HG03097 (cell line): ENCODE measurements at regions not wholly inside any gene's neighbourhood (a gene's known extent, or its start where the extent isn't known, plus 50 kb on each side); places are given as distances from the start of the nearest gene placed in this dataset.

Experiments used
- ATAC-seq: cut with Tn5 transposase; IDR thresholded peaks from one replicate; pipeline ENCODE4 v1.9.1; 2021; ENCODE audit not compliant: unreplicated experiment, low FRiP score

DNA sequence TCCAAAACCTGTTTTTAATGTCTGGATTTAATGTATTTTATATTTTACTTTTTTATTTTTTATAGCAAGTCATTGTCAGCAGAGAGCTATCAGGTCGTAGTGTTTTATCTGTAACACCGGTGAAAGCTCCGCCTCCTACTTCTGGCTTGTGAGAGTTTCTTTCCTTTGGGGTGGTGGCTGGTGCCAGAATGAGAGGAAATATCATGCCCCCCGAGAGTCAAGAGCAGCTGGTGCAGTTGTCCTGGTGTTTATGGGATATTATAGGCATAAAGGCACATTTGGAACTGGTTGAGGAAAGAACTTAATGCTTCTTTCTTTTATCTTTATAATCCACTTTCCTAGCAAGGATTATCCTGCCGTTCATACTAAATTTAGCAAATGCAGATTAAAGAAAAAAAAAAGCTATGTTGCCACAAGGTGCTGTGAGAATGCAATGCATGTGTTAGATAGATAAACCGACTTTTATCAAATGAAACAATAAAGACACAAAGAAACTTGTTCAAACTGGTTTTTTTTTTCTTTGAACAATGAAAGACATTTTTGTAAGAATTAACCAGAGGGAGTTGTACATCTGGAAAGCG lies 260.1 kb upstream of the PLSCR5 start:
- no peak for ATAC-seq

DNA sequence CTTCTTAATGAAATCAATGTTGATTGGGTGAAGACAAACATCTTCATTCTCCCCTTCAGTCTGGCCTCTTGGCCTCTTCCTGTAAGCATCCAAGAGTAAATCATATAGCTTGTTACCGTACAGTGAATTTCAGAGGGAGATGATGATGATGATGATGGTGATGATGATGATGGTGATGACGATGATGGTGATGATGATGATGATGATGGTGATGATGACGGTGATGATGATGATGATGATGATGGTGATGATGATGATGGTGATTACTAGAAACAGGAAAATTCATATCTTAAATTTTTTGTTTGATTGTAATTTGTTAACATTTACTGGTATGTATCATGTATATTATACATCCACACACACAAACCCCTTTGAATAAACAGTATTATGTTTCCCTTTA lies 256.1 kb upstream of the PLSCR5 start:
- no peak for ATAC-seq

DNA sequence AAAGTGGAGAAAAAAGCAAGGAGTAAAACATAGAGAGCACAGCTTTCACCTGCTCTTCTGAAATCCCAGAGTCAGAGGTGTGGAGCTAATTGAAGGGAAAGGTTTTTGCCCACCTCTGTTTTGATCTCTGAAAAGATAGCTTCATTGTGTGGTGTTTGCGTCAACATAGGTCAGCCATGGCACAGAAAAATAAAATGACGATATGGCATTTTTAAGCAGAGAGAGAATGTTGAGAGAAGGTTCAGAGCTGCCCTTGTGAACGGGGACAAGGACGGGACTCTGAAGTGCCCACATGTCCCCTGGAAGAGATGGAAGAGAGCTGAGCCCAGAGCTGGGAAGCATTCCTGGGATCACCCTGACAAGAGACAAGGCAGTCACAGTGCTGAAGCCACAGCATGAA lies 249.4 kb upstream of the PLSCR5 start:
- ATAC-seq, result no peak

DNA sequence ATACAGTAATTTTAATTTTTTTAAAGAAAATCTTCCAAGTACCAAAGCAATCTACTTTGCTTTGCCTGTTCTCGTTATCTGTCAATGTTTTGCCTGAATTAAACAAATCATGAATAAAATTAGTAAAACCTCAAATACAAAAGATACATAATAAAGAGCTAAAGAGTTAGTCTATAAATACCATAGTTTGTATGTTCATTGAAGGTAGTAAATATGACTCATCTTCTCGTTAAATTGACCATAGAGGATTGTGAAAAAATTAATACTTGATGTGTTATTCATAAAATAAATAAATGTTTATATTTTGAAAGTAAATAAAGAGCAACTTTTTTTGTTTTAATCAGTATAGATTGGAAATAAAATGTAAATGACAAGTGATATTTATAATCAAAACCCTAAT lies 246.5 kb upstream of the PLSCR5 start:
- no peak for ATAC-seq

DNA sequence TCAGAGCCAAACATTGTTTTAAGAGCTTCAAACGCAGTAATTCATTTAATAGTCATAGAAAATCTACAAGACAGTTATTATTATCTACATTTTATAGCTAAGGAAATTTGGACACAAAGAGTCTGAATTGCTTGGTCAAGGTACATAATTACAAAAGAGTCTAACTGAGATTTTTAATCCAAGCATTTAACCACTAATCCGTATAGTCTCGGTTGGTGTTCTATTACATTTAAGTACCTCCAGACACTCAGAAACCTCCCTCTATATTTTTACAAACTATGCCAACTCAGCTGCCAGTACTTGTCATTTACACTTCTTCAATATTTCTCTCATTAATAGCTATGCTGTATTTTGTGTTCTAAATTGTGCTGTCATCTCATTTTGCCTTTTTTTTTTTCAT lies 240.2 kb upstream of the PLSCR5 start:
- ATAC-seq, result no peak

DNA sequence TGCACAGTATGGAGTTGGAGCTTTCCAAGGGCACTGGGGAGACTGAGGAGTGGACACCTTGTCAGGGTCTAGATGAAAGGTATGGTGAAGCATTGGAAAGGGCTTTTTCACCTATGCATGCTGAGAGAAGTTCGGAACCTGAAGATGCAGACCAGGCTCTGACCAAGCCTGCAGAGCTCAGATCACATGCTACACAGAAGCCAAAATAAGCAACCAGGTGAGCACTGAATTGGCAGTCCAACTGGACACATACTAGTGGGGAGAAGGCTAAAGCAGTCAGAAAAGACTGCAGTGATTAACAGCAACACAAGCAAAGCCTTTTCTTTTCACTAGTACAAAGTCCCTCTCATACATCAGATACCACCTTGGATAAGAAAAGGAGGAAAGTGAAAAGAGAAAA lies 238.3 kb upstream of the PLSCR5 start:
- no peak for ATAC-seq

DNA sequence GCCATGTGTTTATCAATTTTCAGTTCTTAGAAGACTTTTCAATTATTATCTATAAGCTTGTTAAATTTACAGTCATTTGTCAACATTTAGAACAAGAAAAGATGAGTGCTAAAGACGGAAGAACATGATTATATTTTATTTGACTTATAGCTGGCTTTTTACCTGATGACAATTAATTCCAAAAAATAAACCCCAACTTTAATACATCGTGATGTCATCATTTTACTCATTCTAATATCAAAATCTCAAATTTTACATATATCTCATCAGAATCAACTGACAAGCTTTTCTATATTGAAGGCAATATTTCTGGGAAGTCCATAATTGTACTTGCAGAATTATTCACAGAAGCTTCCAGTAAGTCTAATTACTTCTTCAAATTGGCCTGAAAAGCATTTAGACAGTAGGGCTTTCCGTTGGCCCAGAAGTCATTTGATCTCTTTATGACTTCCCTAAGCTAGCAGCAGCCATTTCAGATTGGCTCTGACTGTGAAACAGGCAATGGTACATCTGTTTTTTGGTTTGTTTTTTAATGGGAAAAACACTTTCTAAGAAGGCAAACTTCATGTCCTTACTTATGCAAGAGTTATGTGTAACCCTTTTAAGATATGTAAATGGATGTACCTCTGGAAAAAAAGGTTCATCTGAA lies 234.7 kb upstream of the PLSCR5 start:
- no peak for ATAC-seq

DNA sequence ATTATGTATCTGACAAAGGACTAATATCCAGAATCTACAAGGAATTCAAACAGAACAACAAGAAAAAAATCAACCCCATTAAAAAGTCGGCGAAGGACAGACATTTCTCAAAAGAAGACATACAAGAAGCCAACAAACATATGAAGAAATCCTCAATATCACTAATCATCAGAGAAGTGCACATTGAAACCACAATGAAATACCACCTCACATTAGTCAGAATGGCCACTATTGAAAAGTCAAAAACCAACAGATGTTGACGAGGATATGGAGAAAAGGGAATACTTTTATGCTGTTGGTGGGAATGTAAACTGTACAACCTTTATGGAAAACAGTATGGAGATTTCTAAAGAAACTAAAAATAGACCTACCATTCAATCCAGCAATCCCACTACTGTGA lies 233.1 kb upstream of the PLSCR5 start:
- no peak for ATAC-seq

DNA sequence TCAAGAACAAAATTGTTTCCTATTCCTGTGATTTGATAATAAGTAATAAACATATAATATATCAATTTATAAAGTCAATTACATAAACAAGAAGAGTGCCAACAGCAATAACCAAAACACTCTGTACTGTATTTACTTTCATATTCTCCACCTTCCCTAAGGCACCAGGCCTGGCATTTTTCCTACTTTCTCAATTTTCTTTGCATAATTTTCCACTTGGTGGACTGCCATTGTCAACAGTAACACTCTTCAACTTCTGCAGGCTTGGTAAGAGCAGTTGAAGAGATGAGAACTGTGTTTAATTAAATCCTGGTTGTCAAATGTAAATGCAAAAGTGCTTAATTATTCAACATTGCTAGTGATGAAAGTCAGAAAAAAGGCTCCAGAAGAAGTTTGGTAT lies 229.8 kb upstream of the PLSCR5 start:
- no peak for ATAC-seq

DNA sequence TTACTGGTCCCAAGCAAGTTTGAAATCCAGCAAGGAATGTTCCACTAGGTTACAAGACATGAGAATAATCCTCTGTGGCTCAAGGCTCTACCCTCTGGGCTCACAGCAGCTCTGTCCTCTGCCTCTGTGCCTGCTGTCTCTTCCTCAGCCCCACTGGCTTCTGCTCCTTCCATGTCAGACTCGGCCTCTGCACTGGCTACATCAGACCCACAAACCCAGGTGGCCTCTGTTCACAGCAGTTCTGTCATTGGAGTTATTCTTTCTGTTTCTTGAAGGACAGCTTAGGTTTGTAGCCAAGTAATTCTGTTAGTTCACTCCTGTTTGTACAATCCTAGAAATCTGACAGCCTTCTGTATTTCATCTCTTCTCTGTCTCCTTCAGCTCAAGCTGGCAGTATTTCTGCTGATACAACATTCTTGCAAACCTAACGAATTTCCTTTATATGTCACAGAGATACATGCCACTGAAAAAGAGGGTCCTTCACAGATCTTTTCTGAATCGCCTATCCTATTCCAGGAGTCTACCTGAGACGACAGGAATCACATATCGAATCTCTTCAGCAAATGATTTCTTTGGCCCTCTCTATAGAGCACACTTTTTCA lies 227.8 kb upstream of the PLSCR5 start:
- no peak for ATAC-seq

DNA sequence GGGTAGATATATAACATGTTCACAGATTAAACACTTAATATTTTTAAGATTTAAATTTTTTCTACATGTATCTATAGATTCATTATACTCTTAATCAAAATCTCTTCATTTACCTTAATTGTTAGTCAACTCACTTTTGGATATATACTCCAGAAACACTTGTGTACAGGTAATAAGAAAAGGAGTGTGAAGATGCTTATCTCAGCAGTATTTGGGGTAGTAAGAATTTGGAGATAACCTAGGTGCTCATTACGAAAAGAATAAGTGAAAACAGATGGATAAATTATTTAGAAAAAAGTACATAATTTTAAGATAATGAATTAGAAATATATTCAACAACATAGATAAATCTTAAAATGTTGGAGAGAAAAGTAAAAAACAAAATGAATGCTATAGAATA lies 226.5 kb upstream of the PLSCR5 start:
- no peak for ATAC-seq

DNA sequence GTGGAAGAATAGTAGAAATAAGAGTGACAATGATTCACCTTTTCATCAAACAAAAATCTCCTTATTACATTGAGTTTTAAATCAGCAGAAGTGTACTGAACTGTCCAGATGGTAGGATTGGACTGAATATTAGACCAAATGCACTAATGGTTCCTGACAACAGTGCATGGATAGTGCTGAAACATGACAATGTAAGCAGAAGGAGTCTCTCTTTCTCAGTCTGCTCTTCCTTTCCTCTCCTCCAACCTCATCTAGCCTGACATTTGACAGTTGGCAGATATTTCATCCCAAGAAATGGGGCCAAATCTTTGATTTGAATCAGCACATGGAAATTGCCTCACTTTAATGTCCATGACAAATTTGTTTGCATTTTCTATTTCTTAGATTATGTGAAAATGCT lies 225.1 kb upstream of the PLSCR5 start:
- ATAC-seq, result no peak

DNA sequence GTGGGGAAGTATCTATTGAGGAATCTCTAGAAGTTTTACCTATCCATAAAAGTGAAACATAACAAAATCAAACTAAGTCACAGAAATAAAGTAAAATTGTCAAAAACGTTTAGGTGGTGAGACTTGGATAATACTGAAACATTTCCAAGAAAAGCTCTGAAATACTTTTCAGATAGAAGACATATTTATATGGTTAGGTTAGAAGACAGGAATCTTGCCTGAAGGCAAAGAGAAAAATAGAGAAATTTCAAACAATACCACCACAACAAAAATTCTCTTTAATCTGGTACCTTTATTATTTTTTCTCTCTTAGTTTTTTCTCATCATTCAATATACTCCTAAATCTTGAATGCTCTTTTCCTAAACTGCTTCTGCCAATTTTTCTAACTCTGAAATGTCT lies 222.7 kb upstream of the PLSCR5 start:
- ATAC-seq, result no peak

DNA sequence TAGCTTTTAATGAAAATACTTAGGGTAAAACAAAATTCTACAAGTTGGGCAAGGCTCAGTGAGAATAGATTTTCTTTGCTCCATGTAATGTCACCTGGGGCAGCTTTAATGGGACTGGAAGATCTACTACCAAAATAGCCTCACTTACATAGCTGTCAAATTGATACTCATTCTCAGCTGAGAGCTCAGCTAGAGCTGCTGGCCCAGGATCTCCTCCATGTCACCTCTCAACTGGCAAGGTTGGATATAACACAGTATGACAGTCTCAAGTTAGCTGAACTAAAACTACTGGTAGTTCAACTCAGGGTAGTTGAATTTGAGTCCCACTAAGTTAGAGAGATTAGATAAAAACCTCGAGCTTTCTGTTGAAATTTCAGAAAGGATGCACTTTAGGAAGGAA lies 218.5 kb upstream of the PLSCR5 start:
- ATAC-seq, result no peak

DNA sequence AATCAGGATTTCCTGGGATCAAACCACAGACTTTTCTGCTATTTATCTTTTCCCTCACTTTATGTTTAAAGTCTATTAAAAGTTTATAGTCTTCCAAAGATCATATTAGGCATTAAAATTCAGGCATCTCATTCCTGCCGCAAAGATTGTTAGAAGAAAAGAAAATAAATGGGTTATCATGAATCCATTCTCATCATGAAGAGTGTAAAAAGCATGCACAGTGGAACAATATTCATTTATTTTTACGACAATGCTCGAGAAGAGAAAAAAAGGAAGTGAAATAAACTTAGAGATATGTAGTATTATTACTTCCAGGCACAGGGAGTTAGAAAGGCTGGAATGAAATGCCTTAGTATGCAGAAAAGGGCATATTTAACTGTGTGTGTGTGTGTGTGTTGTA lies 213.7 kb upstream of the PLSCR5 start:
- no peak for ATAC-seq

DNA sequence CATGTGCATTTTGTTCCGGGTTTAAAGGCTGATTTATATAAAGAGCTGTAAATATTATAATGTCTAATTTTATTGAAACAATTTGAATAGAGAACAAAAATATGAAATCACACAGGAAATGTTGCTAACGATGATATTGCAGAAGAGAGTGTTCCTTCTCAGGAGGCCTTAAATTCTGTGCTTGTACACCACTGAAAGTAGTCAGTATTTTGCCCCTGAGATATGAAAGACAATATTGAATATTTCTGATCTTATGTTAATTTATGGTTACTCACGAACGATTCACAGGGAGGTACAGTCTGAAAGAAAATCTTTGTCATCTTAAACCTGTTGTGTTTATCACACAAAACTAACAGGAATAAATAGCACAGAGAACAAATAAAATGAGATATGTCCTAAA lies 213.2 kb upstream of the PLSCR5 start:
- ATAC-seq, result no peak

DNA sequence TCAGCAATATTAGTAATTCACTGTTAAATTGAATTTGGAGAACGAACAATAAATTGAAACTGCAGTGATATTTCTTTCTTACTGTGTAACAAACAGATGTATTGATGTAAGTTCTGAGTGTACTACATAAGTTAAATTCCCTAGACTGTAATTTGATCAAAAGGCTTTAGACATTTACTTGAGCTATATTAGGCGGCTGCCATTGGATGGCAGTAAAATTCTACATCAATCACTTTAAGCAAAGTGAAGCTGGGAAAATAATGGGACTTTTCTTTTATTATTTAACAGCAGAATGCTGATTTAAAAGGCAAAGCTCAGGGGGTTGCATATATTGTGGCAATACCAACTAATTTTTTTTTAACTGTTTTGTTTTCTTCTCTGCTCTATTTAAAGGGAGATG lies 212.6 kb upstream of the PLSCR5 start:
- no peak for ATAC-seq

DNA sequence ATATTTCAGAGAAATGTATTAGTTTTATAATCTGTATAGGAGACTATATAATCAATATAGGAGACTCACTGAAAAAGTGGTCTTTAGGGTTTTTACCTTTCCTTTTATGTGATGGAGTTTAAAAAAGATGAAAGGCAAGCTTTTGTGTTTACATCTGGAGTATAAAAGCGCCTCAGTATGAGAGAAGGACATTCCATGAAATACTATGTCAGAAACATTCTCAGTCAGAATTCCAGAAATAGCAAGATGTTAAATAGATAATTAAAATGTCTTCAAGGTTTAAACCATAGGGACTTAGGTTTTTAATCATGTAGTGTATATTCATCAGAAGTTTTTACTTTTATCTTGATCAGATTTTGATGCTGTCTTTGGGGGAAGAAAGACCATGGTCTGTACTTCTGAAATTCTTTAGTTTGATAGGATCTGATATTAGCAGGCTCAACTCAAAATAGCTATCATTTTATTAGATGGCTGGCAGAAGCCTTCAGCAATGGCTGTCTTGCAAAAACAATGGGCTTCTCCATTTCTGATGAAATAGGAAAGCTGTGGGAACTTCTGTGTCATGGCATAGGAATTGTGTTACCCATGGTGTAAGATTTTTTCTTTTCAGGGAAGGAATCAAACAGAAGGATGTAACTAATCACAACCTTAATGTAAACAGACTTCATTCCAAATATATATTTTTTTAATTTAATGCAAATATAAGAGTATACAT lies 209.6 kb upstream of the PLSCR5 start:
- no peak for ATAC-seq

DNA sequence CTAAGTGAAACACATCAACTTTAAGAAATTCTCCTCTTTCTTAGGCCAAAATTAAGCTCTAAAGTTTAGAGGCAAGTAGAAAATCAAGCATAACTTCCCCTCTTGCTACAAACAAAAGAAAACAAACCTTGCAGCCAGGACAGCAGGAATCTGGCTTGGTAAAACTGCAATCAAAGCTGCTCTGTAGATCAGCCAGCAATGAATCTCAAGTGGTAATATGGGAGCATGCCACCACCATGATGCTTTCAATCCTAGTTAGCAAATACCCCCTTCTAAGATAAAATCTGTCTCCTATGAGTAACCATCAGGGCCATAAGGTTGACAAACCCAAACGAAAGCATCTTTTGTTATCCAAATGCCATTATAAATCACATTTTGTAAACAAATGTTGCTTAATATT lies 208.3 kb upstream of the PLSCR5 start:
- no peak for ATAC-seq

DNA sequence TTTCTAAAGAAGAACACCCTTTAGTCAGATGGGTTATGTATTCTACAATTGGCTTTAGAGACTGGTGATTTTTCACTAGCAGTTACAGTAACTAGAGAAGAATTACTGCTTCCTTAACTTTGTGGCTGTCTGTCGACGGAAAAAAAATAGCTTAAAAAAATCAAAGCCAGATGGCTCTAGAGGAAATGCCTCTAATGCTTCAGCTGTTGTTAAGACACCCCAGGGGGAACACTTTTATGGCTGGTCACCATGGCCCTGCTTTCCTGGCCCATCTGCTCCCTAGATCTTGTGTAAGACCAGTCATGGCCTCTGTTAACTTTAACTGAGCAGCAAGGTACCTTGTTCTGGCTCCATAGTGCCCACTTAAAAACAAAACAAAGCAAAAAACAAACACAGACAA lies 198.6 kb upstream of the PLSCR5 start:
- no peak for ATAC-seq

DNA sequence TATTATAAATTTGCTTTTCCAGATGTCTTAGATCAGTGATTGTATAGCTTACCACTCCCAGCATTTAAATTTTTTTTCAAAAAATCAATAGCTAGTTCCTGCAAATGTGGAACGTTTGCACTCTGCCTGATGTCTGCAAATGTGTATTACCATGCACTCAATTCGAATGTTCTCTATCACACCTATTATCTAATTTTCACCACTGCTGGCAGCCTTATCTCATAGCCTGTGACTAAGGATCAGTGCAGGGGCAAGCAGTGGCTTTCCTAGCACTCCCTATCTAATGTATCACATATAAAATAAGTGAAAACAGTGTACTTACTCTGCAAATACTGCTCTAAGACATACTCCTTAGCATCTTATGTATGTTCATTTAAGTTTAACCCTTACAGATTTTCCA lies 196.3 kb upstream of the PLSCR5 start:
- ATAC-seq, result no peak

DNA sequence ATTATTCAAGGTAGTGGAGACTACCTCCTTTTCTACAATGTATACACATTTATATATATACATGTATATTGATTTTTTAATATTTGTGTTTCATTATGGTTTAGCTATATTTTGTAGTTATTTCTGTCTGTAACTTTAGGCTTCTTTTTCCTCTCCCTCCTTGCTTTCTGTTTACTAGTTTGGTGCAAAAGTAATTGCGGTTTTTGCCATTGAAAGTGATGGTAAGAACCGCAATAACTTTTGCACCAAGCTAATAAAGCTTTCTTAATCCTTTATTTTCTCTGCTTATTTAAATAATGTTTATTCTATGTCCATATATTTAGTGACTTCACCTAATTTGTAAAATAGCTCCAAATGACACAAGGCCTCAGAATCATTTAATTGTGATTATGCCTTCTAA lies 195.3 kb upstream of the PLSCR5 start:
- ATAC-seq, result no peak
